Astrocyte of the cerebellum (primary cell): ENCODE measurements at regions not wholly inside any gene's neighbourhood (a gene's known extent, or its start where the extent isn't known, plus 50 kb on each side); places are given as distances from the start of the nearest gene placed in this dataset.
"Not testable (repeated sequence)": the region's sequence is repeated elsewhere in the genome, so short reads cannot be mapped to it uniquely, and the experiment has no call there.

Experiments used
- DNase-seq: peaks from one replicate; pipeline ENCODE4 v3.0.0-alpha.2; 2011; ENCODE audit warnings: low read depth
- H3K4me3 ChIP-seq: 2 replicates; pipeline ENCODE4 v1.5.1; 2011; ENCODE audit warnings: mild to moderate bottlenecking, low read depth, low read length, moderate library complexity
- in situ Hi-C: cut with HindIII; loops from 2 replicates; pipeline ENCODE4 v1.10.0; 2017; ENCODE audit warnings: low sequenced_read_pairs
- TF ChIP-seq, protein P1 (sequence below): IDR thresholded peaks from 2 replicates; pipeline ENCODE4 v1.5.1; 2012; ENCODE audit warnings: low read length, low read depth, moderate library complexity, mild to moderate bottlenecking; ENCODE audit errors: missing control alignments

- no peak overlapping the region for H3K4me3 ChIP-seq
- TF ChIP-seq, protein P1, sequence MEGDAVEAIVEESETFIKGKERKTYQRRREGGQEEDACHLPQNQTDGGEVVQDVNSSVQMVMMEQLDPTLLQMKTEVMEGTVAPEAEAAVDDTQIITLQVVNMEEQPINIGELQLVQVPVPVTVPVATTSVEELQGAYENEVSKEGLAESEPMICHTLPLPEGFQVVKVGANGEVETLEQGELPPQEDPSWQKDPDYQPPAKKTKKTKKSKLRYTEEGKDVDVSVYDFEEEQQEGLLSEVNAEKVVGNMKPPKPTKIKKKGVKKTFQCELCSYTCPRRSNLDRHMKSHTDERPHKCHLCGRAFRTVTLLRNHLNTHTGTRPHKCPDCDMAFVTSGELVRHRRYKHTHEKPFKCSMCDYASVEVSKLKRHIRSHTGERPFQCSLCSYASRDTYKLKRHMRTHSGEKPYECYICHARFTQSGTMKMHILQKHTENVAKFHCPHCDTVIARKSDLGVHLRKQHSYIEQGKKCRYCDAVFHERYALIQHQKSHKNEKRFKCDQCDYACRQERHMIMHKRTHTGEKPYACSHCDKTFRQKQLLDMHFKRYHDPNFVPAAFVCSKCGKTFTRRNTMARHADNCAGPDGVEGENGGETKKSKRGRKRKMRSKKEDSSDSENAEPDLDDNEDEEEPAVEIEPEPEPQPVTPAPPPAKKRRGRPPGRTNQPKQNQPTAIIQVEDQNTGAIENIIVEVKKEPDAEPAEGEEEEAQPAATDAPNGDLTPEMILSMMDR: no peak
- DNase-seq: no peak
- in situ Hi-C loops: no loop called here
Observed at GRCh38 chr4:133314991-133315390, 165.9 kb downstream of the PCDH10 start.

DNA sequence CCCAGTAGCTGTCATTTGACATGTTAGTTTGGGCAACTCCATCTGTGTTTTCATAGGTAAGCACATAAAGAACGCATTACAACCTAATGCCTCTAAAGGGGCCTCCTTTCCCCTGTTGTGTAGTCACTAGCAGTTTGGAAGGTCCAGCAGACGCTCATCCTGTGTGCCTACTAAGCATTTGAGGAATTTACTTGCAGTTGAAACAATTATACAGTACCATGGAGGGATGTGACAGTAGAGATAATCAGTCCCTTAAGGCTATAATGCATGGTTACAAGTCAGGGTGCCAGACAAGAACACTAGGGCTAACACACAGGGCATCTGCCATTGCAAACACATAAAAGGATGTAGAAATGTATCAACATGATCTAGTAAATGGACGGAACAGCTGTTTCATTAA, 138.3 kb downstream of the PCDH10 start:
- in situ Hi-C loops: no loop called here
- no peak for DNase-seq
- H3K4me3 ChIP-seq: no peak overlapping the region
- TF ChIP-seq, protein P1: no peak

- in situ Hi-C loops: no loop called here
Observed at GRCh38 chr4:133278591-133278990, 129.5 kb downstream of the PCDH10 start.

GRCh38 chr4:133277940-133278339, 128.8 kb downstream of the PCDH10 start:
- in situ Hi-C loops, H3K4me3 ChIP-seq, DNase-seq: not testable (repeated sequence)

More at GRCh38 chr4:133278591-133278990, 129.5 kb downstream of the PCDH10 start:
- H3K4me3 ChIP-seq: no peak overlapping the region
- no peak for DNase-seq
- TF ChIP-seq, protein P1: no peak

DNA sequence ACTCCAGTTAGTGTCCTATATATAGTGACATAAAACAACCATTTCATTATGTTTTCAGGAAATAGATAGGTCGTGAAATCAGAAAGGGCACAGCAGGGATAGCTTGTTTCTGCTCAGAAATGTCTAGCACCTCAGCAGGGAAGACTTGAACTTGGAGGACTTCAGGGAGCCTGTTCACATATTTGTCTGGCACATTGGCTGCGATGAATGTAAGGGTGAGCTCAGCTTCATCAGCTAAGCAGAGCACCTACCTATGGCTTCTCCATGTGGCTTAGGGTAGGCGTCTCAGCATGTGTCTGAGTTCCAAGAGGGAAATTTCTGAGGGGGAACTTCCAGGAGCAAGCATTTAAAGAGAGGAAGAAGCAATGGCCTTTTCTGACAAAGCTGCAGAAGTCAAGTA, 126.2 kb downstream of the PCDH10 start:
- TF ChIP-seq, protein P1: no peak
- no peak for DNase-seq
- in situ Hi-C loops: no loop called here
- H3K4me3 ChIP-seq: no peak overlapping the region

DNA sequence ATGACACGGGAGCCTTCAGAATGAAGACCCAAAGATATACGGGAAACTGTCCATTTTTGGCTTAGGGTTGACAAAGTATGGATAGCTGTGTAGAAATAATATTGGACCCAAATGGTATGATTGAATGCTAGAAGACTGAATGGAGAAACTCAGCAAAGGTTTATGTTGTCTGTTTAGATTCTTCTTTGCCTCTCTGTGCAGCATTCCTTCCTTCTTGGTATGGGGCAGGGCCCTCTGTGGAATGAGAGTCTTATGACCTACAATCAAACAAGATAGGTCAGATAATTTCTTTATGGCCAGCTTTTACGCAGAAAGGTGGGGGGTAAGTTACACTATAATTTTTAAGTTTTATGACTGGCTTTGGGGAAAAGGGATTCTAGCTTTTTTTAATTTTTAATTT, 124.3 kb downstream of the PCDH10 start:
- no peak for DNase-seq
- in situ Hi-C loops: no loop called here
- no peak overlapping the region for H3K4me3 ChIP-seq
- TF ChIP-seq, protein P1: no peak

DNA sequence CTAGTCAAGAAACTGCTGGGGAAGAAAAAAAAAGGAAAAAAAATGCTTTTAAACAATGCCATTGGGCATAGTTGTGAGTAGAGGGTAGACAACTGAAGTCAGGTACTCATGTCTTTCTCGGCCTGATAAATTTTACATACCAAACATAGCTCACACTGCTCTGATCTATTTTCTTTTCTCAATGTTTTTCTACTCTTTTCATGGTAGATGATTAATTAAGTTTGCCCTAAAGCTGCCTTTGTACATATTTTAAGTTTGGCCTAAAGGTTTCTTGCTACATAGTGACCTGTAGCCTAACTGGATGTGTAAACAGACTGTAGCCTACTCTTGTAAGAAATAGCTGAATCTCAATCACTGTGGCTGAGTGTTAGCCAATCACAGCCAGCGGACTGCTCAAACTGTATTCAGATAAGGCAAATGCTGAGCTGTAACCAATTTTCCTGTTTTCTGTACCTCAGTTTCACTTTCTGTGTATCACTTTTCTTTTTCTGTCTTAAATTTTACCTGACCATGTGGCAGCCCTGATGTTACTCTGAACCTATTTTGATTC, 121.0 kb downstream of the PCDH10 start:
- H3K4me3 ChIP-seq: no peak overlapping the region
- in situ Hi-C loops: no loop called here
- TF ChIP-seq, protein P1: no peak
- no peak for DNase-seq
